ENCODE measurements at regions not wholly inside any gene's neighbourhood (a gene's known extent, or its start where the extent isn't known, plus 50 kb on each side); places are given as distances from the start of the nearest gene placed in this dataset.

DNA sequence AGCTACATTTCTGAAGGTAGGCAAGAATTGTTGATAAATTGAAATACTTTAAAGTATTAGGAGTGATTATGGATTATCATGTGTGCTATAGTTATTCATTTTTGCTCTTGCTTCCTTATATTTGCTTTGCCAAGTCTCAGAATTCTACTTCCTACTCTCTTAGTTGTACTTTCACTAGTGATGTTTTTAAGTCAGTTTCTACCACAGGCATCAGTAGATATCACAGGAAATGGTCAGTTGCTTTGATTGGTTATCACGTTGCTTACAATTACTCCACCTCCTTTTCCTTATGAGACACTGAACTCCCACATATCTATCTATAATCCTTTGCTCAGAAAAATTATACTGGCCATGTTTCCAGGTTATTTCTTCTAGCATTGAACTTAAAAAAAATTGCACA is 472.8 kb downstream of the DMRTA1 start:
- TF ChIP-seq POLR2A (IDR thresholded peaks at IDR 0.05) = no peak
- TF ChIP-seq, protein P1, sequence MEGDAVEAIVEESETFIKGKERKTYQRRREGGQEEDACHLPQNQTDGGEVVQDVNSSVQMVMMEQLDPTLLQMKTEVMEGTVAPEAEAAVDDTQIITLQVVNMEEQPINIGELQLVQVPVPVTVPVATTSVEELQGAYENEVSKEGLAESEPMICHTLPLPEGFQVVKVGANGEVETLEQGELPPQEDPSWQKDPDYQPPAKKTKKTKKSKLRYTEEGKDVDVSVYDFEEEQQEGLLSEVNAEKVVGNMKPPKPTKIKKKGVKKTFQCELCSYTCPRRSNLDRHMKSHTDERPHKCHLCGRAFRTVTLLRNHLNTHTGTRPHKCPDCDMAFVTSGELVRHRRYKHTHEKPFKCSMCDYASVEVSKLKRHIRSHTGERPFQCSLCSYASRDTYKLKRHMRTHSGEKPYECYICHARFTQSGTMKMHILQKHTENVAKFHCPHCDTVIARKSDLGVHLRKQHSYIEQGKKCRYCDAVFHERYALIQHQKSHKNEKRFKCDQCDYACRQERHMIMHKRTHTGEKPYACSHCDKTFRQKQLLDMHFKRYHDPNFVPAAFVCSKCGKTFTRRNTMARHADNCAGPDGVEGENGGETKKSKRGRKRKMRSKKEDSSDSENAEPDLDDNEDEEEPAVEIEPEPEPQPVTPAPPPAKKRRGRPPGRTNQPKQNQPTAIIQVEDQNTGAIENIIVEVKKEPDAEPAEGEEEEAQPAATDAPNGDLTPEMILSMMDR (IDR thresholded peaks at IDR 0.05) = no peak

Data from lower leg skin (tissue), 3 donors.